PC-9 (cell line): ENCODE measurements at regions not wholly inside any gene's neighbourhood (a gene's known extent, or its start where the extent isn't known, plus 50 kb on each side); places are given as distances from the start of the nearest gene placed in this dataset.

Experiments
- BruUV-seq: library from RNA; stranded (reverse); fragments of 400-500 nt; replicated peaks from 2 replicates; lab custom pipeline; 2021; lab: Mats Ljungman, UMichigan
- CTCF ChIA-PET: fragments of 300-600 bp; sonication (Branson Sonifier 250); formaldehyde crosslinking; loops from one replicate; lab custom pipeline; 2022; ENCODE audit warnings: antibody characterized with exemption; lab: Charles Lee
- POLR2A ChIA-PET: fragments of 300-600 bp; sonication (Branson Sonifier 250); formaldehyde crosslinking; loops from one replicate; lab custom pipeline; 2022; ENCODE audit warnings: antibody characterized with exemption; ENCODE audit not compliant: unreplicated experiment; lab: Charles Lee
- DNase-seq, 2 experiments: peaks; one replicate each; pipeline versions ENCODE4 v3.0.0 to v3.0.0-alpha.2; 2015 to 2022; ENCODE audit warnings: mixed read lengths in 1 of 2
- H2AFZ ChIP-seq: fragments of 200-600 bp; sonication (generic); 2 replicates; pipeline ENCODE4 v1.8.1; 2017; ENCODE audit warnings: antibody characterized with exemption
- H3F3A ChIP-seq: fragments of 200-600 bp; sonication (generic); 2 replicates; pipeline ENCODE4 v1.8.1; 2017; ENCODE audit warnings: antibody characterized with exemption, mild to moderate bottlenecking, low read depth; ENCODE audit not compliant: insufficient read depth
- H3K27ac ChIP-seq: fragments of 200-600 bp; sonication (generic); 2 replicates; pipeline ENCODE4 v1.6.1; 2016; ENCODE audit warnings: mixed run types
- H3K27me3 ChIP-seq: fragments of 200-600 bp; sonication (generic); 2 replicates; pipeline ENCODE4 v1.6.1; 2016; ENCODE audit warnings: low read depth, mixed run types; ENCODE audit not compliant: insufficient read depth
- H3K36me3 ChIP-seq: fragments of 200-600 bp; sonication (generic); 2 replicates; pipeline ENCODE4 v1.6.1; 2016; ENCODE audit warnings: low read depth, mixed run types
- H3K4me1 ChIP-seq: fragments of 200-600 bp; sonication (generic); replicated peaks from 2 replicates; pipeline ENCODE4 v1.6.1; 2016; ENCODE audit warnings: mixed run types; ENCODE audit not compliant: insufficient read depth
- H3K4me2 ChIP-seq: fragments of 200-600 bp; sonication (generic); 2 replicates; pipeline ENCODE4 v1.6.1; 2017; ENCODE audit warnings: mixed run types
- H3K4me3 ChIP-seq: fragments of 200-600 bp; sonication (generic); 2 replicates; pipeline ENCODE4 v1.6.1; 2016; ENCODE audit warnings: mixed run types
- H3K79me2 ChIP-seq: fragments of 200-600 bp; sonication (generic); 2 replicates; pipeline ENCODE4 v1.6.1; 2017; ENCODE audit warnings: low read depth, mixed run types
- H3K9me2 ChIP-seq: fragments of 200-600 bp; sonication (generic); 2 replicates; pipeline ENCODE4 v1.8.1; 2017; ENCODE audit warnings: mild to moderate bottlenecking; ENCODE audit not compliant: insufficient read depth
- H3K9me3 ChIP-seq: fragments of 200-600 bp; sonication (generic); 2 replicates; pipeline ENCODE4 v1.8.1; 2016; ENCODE audit warnings: low read depth; ENCODE audit not compliant: insufficient read depth
- H4K20me1 ChIP-seq: fragments of 200-600 bp; sonication (generic); 2 replicates; pipeline ENCODE4 v1.8.1; 2017; ENCODE audit not compliant: insufficient read depth
- CTCF ChIP-seq: fragments of 200-600 bp; sonication (generic); conservative IDR thresholded peaks from 2 replicates; pipeline ENCODE4 v1.6.1; 2017; ENCODE audit warnings: mixed run types, antibody characterized with exemption, mild to moderate bottlenecking, moderate library complexity
- EZH2 ChIP-seq: fragments of 200-600 bp; sonication (generic); IDR thresholded peaks from 2 replicates; pipeline ENCODE4 v1.8.0; 2017; ENCODE audit warnings: antibody characterized with exemption, low read depth
- intact Hi-C: fragments of 100-400 bp; cut with micrococcal nuclease; formaldehyde crosslinking; loops from one replicate; pipeline ENCODE4 v1.10.0; 2022; ENCODE audit not compliant: unreplicated experiment

GRCh38 chr12:75818863-75819262, 212.7 kb downstream of the PHLDA1 start:
- Histone ChIP-seq H3F3A (peaks cover 4% of the 10 kb centered on the region; the same call in 1 of the 2 replicates), H4K20me1 (no peaks in the 10 kb centered on the region), H3K27ac (no peak overlapping the region), H3K36me3 (no peaks in the 10 kb centered on the region), H3K9me3 (peaks cover 22% of the 10 kb centered on the region), H2AFZ (no peak overlapping the region), H3K79me2 (no peaks in the 10 kb centered on the region), H3K9me2 (no peaks in the 10 kb centered on the region), H3K4me3 (no peak overlapping the region), H3K4me1 (peaks cover 16% of the 10 kb centered on the region), H3K4me2 (no peak overlapping the region), H3K27me3 (no peaks in the 10 kb centered on the region)
- ChIA-PET CTCF (no interaction called here), POLR2A (interaction anchor here (0.5 to 0.6 kb wide), 3 partner anchors 10 to 307 kb away, joined by 3 to 5 read pairs (median 3); partner anchors contain the start of gene KRR1)
- DNase-seq = no peak
- no TSS peak for BruUV-seq
- intact Hi-C loops = loop anchor here (5.0 kb wide), 4 partner anchors 37 to 292 kb away; no protein-coding TSS in a partner anchor
- TF ChIP-seq EZH2 (no peak), CTCF (no peak)

- intact Hi-C loops = loop anchor here (2.0 to 5.0 kb wide), 5 partner anchors 35 to 290 kb away; partner anchors contain the start of gene PHLDA1
- H3K9me2 ChIP-seq = no peaks in the 10 kb centered on the region
- peak in 1 of 2 experiments; percentile 71 for DNase-seq
- ChIA-PET CTCF (interaction anchor here (0.6 kb wide), 1 partner anchor 72 kb away, joined by 3 read pairs; no protein-coding TSS in a partner anchor), POLR2A (interaction anchor here (0.7 kb wide), 1 partner anchor 19 kb away, joined by 8 read pairs; no protein-coding TSS in a partner anchor)
- no TSS peak for BruUV-seq
- TF ChIP-seq CTCF = peak; percentile 47; the same call in 1 of the 2 replicates
- no peak for TF ChIP-seq EZH2
- peak overlapping the region; percentile 39; the same call in 1 of the 2 replicates for H3K27ac ChIP-seq
- no peak overlapping the region for H2AFZ ChIP-seq
- no peaks in the 10 kb centered on the region for H3K79me2 ChIP-seq
- no peaks in the 10 kb centered on the region for H3K36me3 ChIP-seq
- H3K4me1 ChIP-seq = peaks cover 10% of the 10 kb centered on the region
- no peaks in the 10 kb centered on the region for H4K20me1 ChIP-seq
- H3K4me2 ChIP-seq = no peak overlapping the region
- 0 out of 2 replicates have a peak, but pooled peaks cover 14% of the 10 kb centered on the region for H3K9me3 ChIP-seq
- H3K4me3 ChIP-seq = no peak overlapping the region
- H3K27me3 ChIP-seq = no peaks in the 10 kb centered on the region
- H3F3A ChIP-seq = peaks cover 4% of the 10 kb centered on the region; the same call in 1 of the 2 replicates
Observed at GRCh38 chr12:75816897-75817296, 214.7 kb downstream of the PHLDA1 start.

- ChIA-PET POLR2A (interaction anchor here (0.7 kb wide), 1 partner anchor 162 kb away, joined by 5 read pairs; no protein-coding TSS in a partner anchor), CTCF (no interaction called here)
- Histone ChIP-seq H3K27ac (no peak overlapping the region), H3F3A (peaks cover 4% of the 10 kb centered on the region; the same call in 1 of the 2 replicates), H2AFZ (no peak overlapping the region), H3K9me3 (0 out of 2 replicates have a peak, but pooled peaks cover 8% of the 10 kb centered on the region), H3K9me2 (no peaks in the 10 kb centered on the region), H3K4me3 (no peak overlapping the region), H4K20me1 (no peaks in the 10 kb centered on the region), H3K36me3 (no peaks in the 10 kb centered on the region), H3K27me3 (no peaks in the 10 kb centered on the region), H3K79me2 (no peaks in the 10 kb centered on the region), H3K4me2 (no peak overlapping the region), H3K4me1 (peaks cover 10% of the 10 kb centered on the region)
- TF ChIP-seq CTCF (no peak), EZH2 (no peak)
- DNase-seq = no peak
- intact Hi-C loops = loop anchor here (2.0 to 5.0 kb wide), 5 partner anchors 33 to 288 kb away; partner anchors contain the start of gene PHLDA1
- BruUV-seq = no TSS peak
Observed at GRCh38 chr12:75815756-75816155, 215.8 kb downstream of the PHLDA1 start.
